Activated CD8-positive, alpha-beta T cell treated with anti-CD3 and anti-CD28 coated beads for 36 hours (primary cell): ENCODE measurements at regions not wholly inside any gene's neighbourhood (a gene's known extent, or its start where the extent isn't known, plus 50 kb on each side); places are given as distances from the start of the nearest gene placed in this dataset.

Source experiments
- ATAC-seq: fragments of 200-7000 bp; cut with Tn5 transposase; one replicate; pipeline ENCODE4 v1.10.0; 2021; ENCODE audit warnings: mild to moderate bottlenecking, moderate library complexity
- CTCF ChIA-PET: fragments of 350-600 bp; sonication (Branson Sonifier 250); formaldehyde crosslinking; loops from one replicate; lab custom pipeline; 2021; ENCODE audit warnings: antibody characterized with exemption; lab: Charles Lee
- POLR2A ChIA-PET: fragments of 350-600 bp; sonication (Branson Sonifier 250); formaldehyde crosslinking; loops from one replicate; lab custom pipeline; 2021; ENCODE audit warnings: antibody characterized with exemption; lab: Charles Lee
- DNase-seq: peaks from one replicate; pipeline ENCODE4 v3.0.0-alpha.2; 2020
- H3K27ac Mint-ChIP-seq: one replicate; pipeline ENCODE4 v1.8.0; 2021; ENCODE audit warnings: mild to moderate bottlenecking, mixed read lengths
- H3K27me3 Mint-ChIP-seq: one replicate; pipeline ENCODE4 v1.8.0; 2021; ENCODE audit warnings: mixed read lengths
- H3K36me3 Mint-ChIP-seq: one replicate; pipeline ENCODE4 v1.8.0; 2021; ENCODE audit warnings: low read depth, mixed read lengths
- H3K4me1 Mint-ChIP-seq: one replicate; pipeline ENCODE4 v1.8.0; 2021; ENCODE audit warnings: low read depth, mixed read lengths
- H3K4me3 Mint-ChIP-seq: one replicate; pipeline ENCODE4 v1.8.0; 2021; ENCODE audit warnings: mild to moderate bottlenecking, moderate library complexity, mixed read lengths
- H3K9me3 Mint-ChIP-seq: one replicate; pipeline ENCODE4 v1.8.0; 2021; ENCODE audit warnings: mixed read lengths
- intact Hi-C: fragments of 100-400 bp; cut with micrococcal nuclease; formaldehyde crosslinking; loops from one replicate; pipeline ENCODE4 v1.10.0; 2022
- TF ChIP-seq, protein P1 (sequence below): fragments of 200-600 bp; IDR thresholded peaks from one replicate; pipeline ENCODE4 v1.8.0; 2022; ENCODE audit warnings: antibody characterized with exemption, mild to moderate bottlenecking

DNA sequence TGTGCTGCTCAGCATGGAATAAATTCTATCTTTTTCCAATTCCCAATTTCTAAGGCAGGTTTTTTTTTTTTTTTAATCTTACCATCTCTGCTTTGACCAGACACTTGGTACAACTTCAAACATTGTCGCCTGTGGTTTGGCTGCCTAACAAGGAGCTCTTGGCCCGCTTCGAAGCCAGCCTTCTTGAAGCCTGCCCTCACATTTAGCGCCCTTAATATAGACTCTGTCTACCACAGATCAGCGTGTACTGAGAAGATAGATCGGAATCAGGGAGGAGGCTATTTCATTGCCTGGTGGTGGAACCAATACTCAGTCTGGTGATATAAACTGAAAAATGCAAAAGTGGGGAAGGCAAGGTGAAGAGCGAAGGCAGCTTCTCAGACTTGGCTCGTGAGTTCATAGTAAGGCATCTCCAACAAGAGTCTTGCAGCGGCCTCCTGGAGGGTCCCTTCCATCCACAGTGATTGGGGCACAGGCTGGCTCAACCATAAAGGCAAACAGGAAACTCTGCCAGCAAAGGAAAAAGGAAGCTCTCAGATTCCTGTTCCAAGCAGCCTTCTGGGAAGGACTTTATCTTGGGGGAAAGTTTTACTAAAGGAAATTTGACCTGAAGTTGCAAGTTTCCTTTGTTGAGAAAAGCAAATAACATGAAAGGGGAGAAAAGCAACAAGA lies 103.2 kb upstream of the BCL2L14 start:
- no peak overlapping the region for H3K4me3 Mint-ChIP-seq
- H3K9me3 Mint-ChIP-seq = peaks cover 2% of the 10 kb centered on the region
- no peaks in the 10 kb centered on the region for H3K27me3 Mint-ChIP-seq
- DNase-seq (no peak), ATAC-seq (no peak)
- ChIA-PET CTCF (interaction anchor here (0.9 to 1.6 kb wide), 3 partner anchors 12 to 66 kb away, joined by 3 to 7 read pairs (median 4); no protein-coding TSS in a partner anchor), POLR2A (interaction anchor here (0.8 kb wide), 1 partner anchor 22 kb away, joined by 4 read pairs; no protein-coding TSS in a partner anchor)
- TF ChIP-seq, protein P1, sequence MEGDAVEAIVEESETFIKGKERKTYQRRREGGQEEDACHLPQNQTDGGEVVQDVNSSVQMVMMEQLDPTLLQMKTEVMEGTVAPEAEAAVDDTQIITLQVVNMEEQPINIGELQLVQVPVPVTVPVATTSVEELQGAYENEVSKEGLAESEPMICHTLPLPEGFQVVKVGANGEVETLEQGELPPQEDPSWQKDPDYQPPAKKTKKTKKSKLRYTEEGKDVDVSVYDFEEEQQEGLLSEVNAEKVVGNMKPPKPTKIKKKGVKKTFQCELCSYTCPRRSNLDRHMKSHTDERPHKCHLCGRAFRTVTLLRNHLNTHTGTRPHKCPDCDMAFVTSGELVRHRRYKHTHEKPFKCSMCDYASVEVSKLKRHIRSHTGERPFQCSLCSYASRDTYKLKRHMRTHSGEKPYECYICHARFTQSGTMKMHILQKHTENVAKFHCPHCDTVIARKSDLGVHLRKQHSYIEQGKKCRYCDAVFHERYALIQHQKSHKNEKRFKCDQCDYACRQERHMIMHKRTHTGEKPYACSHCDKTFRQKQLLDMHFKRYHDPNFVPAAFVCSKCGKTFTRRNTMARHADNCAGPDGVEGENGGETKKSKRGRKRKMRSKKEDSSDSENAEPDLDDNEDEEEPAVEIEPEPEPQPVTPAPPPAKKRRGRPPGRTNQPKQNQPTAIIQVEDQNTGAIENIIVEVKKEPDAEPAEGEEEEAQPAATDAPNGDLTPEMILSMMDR = no peak
- no peaks in the 10 kb centered on the region for H3K36me3 Mint-ChIP-seq
- H3K27ac Mint-ChIP-seq = no peak overlapping the region
- no peaks in the 10 kb centered on the region for H3K4me1 Mint-ChIP-seq
- intact Hi-C loops = no loop called here

DNA sequence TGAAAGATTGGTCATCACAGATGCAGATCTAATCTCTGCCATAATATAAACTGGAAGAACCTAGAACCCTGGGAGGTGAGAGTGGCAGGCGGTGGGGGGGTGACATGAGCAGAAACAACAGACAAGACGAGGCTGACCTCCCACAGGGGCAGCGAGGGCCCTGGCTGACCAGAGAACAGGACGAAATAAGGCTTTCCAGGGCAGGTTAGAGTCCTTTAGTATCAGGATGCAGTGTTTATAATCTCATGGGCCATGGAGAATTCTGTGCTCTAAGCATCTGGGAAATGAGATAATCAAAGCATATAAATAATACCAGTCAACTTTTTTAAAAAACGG lies 102.7 kb upstream of the BCL2L14 start:
- TF ChIP-seq, protein P1 = no peak
- ChIA-PET POLR2A (interaction anchor here (0.8 kb wide), 1 partner anchor 21 kb away, joined by 4 read pairs; no protein-coding TSS in a partner anchor), CTCF (interaction anchor here (1.6 kb wide), 1 partner anchor 65 kb away, joined by 7 read pairs; no protein-coding TSS in a partner anchor)
- Mint-ChIP-seq H3K27me3 (no peaks in the 10 kb centered on the region), H3K27ac (no peak overlapping the region), H3K4me3 (no peak overlapping the region), H3K9me3 (no peaks in the 10 kb centered on the region), H3K36me3 (no peaks in the 10 kb centered on the region), H3K4me1 (no peaks in the 10 kb centered on the region)
- ATAC-seq = no peak
- intact Hi-C loops = no loop called here
- no peak for DNase-seq

DNA sequence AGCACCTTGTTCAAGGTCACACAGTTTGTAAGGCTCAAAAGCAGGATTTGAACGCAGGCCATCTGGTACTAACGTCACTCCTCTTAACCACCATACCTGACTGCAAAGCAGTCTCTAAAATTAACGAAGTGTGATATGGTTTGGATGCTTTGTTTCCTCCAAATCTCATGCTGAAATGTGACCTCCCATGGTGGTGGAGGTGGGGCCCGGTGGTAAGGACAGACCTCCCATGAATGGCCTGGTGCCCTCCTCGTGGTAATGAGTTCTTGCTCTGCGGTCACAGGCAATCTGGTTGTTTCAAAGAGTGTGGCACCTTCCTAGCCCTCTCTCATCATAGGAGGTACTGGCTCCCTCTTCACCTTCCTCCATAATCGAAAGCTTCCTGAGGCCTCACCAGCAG lies 102.2 kb upstream of the BCL2L14 start:
- ChIA-PET CTCF (no interaction called here), POLR2A (interaction anchor here (2.1 kb wide), 1 partner anchor 10 kb away, joined by 7 read pairs; no protein-coding TSS in a partner anchor)
- H3K27ac Mint-ChIP-seq = no peak overlapping the region
- intact Hi-C loops = no loop called here
- DNase-seq (no peak), ATAC-seq (no peak)
- TF ChIP-seq, protein P1 = no peak
- H3K36me3 Mint-ChIP-seq = no peaks in the 10 kb centered on the region
- no peaks in the 10 kb centered on the region for H3K4me1 Mint-ChIP-seq
- H3K4me3 Mint-ChIP-seq = no peak overlapping the region
- no peaks in the 10 kb centered on the region for H3K9me3 Mint-ChIP-seq
- H3K27me3 Mint-ChIP-seq = no peaks in the 10 kb centered on the region

DNA sequence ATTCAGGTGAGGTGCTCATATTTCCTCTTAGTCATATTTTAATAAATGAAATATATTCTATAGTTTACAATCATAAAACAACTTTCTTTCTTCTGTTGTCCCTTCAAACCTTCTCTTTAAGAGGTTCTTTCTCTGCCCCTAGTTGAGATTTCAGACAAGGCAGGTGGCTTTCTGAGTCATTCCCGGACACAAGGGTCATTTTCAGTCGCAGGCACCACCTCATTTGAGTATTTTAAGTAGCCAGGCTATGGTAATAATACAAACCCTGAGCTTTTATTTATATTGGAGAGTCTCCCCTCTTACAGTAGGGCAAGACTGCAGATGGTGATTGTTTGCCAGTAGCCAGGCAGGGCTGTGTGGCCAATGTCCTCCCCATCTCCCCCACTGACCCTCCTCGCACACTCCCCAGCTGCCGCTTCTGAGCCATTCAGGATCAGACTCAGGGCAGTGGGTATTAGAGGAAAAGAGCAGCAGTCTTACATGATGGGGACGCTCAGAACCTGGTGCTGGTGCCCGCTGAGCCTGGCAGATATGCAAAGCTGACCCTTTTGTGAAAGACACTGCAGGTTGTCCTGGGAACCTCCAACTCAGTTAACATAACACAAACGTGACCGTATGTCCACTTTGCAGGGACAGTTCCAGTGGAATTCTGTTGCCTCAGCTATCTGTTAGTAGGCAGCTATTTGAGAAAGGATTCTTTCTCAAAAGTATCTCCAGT lies 101.1 kb upstream of the BCL2L14 start:
- CTCF ChIA-PET = no interaction called here
- intact Hi-C loops = no loop called here
- DNase-seq = no peak
- no peak overlapping the region for H3K27ac Mint-ChIP-seq
- no peaks in the 10 kb centered on the region for H3K9me3 Mint-ChIP-seq
- TF ChIP-seq, protein P1 = no peak
- H3K4me1 Mint-ChIP-seq = no peaks in the 10 kb centered on the region
- H3K36me3 Mint-ChIP-seq = no peaks in the 10 kb centered on the region
- no peak overlapping the region for H3K4me3 Mint-ChIP-seq
- POLR2A ChIA-PET = interaction anchor here (0.9 to 2.1 kb wide), 2 partner anchors 9 to 49 kb away, joined by 3 to 7 read pairs; no protein-coding TSS in a partner anchor
- no peaks in the 10 kb centered on the region for H3K27me3 Mint-ChIP-seq
- ATAC-seq = no peak

DNA sequence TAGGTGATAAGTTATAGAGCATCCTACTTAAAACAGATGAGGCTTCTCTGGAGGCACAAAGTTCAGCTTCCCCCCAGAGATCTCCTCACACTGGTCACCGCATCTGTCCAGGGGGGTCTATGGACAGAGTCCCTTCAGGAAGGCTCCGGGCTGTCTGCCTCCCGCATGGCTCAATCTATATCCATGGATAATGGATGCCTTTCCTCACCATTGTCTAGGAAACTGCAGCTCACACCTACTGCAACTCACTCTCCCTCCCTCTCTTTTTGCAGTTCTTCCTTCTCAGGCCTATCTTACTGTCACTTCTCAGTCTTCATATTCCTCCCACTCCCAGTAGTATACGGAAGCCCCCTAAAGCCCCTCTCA lies 100.6 kb upstream of the BCL2L14 start:
- H3K36me3 Mint-ChIP-seq = no peaks in the 10 kb centered on the region
- H3K9me3 Mint-ChIP-seq = no peaks in the 10 kb centered on the region
- TF ChIP-seq, protein P1 = no peak
- CTCF ChIA-PET = no interaction called here
- H3K27me3 Mint-ChIP-seq = no peaks in the 10 kb centered on the region
- POLR2A ChIA-PET = interaction anchor here (0.9 to 2.1 kb wide), 2 partner anchors 8 to 50 kb away, joined by 3 to 7 read pairs; no protein-coding TSS in a partner anchor
- ATAC-seq = no peak
- DNase-seq = no peak
- intact Hi-C loops = no loop called here
- no peak overlapping the region for H3K27ac Mint-ChIP-seq
- H3K4me3 Mint-ChIP-seq = no peak overlapping the region
- H3K4me1 Mint-ChIP-seq = no peaks in the 10 kb centered on the region
